ENCODE measurements at regions not wholly inside any gene's neighbourhood (a gene's known extent, or its start where the extent isn't known, plus 50 kb on each side); places are given as distances from the start of the nearest gene placed in this dataset.
"Not testable (repeated sequence)": the region's sequence is repeated elsewhere in the genome, so short reads cannot be mapped to it uniquely, and the experiment has no call there.

DNA sequence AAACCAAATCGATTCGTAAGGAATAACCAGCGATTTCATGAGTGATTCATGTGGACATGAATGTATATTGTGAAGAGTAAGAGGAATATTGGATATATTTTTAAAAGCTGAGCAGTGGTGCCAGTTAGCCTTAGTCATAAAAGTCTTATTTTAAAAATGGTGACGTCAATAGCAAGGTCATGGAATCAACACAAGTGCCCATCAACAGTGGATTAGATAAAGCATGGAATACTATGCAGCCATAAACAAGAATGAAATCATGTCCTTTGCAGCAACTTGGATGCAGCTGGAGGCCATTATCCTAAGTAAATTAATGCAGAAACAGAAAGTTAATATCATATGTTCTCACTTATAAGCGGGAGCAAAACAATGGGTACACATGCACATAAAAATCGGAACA is 89.0 kb upstream of the STOX2 start:
- no peak for DNase-seq (ENCODE audit: low spot score)

DNA sequence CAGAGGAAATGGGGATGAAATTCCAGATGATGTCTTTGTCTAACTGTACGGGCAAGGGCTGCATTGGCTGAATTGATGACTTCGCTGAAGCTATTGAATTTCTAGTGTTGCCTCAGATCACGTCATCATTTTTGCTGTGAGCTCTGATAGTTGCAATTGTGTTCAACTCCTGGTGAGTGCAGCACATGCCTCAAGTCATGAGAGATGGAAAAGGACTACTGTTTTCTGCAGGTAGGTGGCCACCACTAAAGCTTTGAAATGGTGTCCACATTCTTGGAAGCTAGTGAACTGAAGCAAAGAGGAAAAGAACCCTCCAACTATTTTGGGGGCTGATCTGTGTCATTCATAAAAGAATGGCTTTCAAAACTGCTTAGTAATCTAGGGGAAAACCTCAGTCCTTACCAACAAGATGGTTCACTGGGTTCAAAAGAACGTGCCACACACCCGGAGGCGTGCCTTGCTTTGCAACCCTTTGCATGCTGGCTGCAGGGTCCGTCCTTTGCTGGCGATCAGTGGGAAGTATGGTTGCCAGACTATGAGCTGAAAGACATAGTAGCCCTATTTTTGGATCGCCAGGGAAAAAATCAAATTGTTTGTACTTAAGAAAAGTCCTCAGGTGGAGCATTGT is 88.1 kb upstream of the STOX2 start:
- no peak for DNase-seq (ENCODE audit: low spot score)

DNA sequence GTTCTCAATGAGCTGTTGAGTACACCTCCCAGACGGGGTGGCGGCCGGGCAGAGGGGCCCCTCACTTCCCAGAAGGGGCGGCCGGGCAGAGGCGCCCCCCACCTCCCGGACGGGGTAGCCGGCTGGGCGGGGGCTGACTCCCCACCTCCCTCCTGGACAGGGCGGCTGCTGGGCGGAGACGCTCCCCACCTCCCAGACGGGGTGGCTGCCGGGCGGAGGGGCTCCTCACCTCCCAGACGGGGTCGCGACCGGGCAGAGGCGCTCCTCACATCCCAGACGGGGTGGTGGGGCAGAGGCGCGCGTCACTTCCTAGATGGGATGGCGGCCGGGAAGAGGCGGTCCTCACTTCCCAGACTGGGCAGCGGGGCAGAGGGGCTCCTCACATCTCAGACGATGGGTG is 86.5 kb upstream of the STOX2 start:
- DNase-seq (ENCODE audit: low spot score): not testable (repeated sequence)

DNA sequence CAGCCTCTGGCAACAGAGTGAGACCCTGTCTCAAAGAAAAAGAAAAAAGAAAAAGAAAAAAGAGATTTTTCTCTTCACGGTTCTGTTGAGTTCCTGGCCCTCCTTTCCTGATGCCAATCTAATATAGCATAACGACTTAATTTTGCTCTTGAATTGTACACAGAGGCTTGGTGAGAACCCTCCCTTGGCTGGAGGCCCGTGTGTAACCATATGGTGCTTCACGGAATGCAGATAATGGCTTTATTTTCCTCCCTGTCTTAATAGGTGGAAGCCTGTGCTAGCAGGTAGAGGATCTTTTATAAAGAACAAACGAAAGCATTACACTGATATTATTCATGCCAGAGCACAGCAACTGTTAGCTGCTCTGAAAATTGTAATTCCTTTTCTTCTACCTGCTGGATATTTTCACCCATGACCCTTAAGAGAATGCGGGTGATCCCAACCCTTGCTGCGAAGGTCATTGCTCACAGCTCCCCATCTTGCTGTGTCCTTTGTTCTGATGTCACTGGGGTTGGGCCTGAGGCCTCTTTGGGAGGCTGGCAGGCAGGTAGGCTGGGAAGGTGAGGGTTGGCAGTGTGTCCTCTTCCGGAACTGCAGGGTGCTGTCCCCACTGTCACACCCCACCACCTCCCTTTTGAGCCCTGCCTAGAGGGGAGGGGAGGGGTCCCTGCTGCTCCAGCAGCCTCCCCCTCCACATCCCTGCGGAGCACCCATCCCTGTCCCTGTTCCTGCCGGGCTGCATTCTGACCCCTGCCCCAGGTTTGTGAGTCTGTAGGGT is 83.8 kb upstream of the STOX2 start:
- DNase-seq (ENCODE audit: low spot score): no peak

DNA sequence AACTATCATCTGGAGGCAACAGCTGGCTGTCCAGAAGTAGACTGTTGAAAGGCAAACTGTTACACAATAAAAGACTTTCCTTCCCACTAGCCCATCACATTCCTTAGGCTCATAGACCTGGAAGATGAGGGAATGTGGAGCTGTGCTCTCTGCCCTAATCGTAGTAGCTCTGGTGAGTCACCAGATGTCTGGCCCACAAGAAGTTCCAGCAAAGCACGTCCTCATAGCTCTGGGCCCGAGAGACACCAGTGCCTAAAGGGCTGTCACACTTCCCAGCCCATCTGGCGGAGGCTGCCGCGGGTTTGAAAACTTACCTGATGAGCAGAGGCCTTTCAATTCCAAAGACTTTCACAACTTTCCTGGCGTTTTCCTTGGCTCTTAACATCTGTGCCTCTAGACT is 81.7 kb upstream of the STOX2 start:
- DNase-seq (ENCODE audit: low spot score): peak; percentile 36

DNA sequence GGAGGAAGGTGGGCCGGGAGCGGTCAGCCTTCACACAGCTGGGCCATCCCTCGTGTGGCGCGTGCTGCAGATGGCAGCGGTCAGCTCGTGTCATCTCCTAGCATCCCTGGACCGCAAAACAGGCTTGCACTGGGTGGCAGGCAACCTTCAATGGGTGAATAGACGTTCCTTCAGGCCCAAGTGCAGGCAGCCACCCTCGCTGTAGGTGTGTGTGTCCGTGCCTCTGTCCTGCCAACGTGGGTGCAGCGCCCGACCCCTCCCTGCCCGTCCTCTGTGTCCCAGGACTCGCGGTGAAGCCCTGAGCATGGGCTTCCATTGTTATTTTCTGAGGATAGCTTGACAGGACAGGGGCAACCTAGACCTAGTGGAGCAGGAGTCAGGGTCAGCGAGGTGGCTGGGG is 79.8 kb upstream of the STOX2 start:
- DNase-seq (ENCODE audit: low spot score): no peak

DNA sequence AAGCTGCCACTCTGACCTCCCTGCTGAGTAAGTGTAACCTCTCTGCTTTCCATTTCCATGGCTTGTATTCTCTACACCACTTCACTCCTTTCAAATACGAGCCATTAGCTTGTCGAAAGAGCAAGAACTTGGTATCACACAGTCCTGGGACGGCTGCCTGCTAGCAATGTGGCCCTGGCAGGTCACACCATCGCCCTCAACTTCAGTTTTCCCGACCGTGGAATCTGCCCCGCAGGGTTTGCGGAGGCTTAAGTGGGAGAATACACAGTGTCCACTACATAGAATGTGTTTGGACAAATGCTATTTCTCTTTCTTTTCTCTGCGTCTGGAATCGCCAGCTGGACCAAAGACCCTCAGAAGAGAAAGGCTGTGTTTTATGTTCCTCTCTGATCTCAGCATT is 78.6 kb upstream of the STOX2 start:
- DNase-seq (ENCODE audit: low spot score): no peak

DNA sequence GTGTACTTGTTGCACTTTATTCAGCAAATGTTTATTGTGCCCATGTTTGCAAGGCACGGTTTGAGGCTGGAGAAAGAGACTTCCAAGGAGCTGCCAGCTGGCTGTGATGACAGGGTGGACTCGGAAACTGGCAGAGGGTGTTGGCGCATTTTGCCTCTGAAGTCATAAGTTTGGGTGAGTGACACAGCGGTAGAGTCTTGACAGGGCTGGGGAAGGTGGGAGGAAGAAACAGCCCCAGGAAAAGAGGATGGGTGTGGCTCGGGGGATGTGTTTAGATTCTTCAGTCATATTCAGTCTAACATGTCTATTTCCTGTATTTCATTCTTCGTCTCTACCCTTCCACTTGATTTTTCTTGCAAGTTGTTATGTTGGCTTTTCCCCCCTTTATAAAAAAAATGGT is 77.0 kb upstream of the STOX2 start:
- DNase-seq (ENCODE audit: low spot score): no peak

DNA sequence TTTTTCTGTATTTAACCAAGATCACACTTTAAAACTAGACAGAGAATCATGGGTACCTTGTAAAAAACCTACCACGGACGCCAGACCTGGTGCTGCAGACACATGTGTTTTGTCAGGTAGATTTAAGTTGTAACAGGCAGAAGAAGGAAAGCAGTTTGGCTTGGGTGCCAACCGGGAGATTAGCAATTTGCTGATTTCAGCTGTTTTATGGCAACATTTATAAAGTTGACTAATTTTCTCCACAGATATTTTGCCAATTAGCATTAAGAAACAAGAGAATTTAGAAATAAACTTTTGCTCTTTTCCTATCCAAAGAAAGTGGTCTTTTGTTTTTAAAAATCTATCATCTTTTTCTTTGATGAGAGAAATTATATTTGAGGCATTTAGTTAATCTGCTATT is 76.3 kb upstream of the STOX2 start:
- no peak for DNase-seq (ENCODE audit: low spot score)

DNA sequence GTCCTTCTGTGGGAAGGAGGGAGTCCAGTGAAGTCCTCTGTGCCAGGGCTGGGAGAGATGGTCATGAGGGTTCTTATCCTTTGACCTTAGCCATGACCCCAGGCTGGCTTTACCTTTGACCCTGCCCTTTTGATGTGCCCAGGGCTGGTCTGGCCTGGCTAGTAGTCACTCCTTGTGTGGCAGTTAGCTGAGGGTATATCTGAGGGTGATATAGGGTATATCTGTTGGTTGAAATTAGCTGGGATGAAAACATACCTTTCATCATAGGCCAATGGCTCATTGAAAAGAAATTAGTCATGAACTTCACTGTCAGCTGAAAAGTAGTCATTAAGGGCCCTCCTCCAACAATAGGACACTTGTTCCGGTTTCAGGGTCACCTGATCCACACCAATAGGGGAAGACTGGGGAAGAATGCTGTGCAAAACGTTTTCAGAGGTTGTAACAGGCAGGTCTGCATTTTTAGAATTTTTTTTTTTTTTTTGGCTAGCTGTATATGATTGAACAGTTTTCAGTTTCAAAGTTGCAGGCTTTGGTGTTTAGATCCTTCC is 74.6 kb upstream of the STOX2 start:
- DNase-seq (ENCODE audit: low spot score): no peak

DNA sequence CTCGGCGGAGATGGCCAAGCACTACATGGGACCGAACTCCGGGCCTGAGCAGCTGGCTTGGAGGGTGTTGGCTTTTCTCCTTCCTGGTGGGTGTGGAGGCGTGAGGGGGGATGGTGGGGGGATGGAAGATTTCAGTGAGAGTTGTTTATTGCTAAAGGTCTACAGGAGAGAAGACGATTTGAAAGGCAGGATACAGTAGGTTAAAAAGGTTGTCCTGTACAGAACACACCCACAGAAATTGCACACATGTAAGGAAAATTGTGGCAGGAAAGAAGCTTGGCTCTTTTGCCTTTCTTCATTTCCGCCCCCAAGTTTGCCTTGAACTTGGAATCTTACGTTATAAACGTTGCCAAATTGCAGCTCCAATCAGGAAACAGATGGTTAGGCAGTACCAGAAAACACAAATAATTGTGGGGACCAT is 74.1 kb upstream of the STOX2 start:
- DNase-seq (ENCODE audit: low spot score): peak; percentile 31

DNA sequence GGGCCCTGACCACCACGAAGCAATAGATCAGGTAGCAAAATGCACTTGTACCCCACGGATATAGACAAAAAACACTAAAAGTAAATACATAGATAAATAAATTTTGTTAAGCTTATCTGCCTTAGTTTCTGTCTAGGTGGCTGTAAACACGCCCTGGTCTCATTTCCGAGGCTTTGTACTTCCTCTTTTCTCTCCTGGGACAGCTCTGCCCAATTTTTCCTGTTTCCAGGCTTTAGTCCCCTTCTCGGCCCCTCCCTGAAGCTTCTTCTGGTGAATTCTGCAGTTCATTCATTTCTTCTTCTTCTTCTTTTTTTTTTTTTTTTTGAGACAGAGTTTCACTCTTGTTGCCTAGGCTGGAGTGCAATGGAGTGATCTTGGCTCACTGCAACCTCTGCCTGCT is 73.4 kb upstream of the STOX2 start:
- DNase-seq (ENCODE audit: low spot score): no peak

DNA sequence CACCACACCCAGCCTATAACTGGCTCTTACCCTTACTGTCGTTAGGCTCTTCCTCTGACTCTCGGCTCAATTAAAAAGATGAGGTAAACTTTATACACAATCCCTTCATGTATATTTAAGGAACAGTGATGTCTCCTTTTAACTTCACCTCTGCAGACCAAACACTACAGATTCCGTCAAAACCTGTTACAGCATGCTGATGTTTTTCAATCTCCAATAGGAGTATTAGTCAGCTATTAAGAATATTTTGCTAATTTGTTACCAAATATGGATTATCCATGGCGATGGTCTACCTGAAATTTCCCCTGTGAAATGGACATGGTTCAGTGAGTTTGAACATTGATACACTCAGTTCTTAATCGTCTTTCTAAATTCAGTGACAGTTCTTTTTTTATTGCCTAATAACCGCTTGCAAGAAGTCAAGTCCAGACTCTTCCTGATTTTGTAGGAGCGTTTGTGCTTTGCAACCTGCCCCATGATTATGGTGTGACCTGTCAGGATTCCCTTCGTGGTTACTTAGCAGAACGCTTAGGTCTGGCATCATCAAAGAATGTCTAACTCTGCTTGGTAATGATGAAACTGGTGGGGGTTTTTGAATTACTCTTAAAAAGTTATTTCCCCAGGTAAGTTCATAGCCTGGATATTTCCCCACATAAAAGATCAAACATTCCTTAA is 72.2 kb upstream of the STOX2 start:
- DNase-seq (ENCODE audit: low spot score): no peak

DNA sequence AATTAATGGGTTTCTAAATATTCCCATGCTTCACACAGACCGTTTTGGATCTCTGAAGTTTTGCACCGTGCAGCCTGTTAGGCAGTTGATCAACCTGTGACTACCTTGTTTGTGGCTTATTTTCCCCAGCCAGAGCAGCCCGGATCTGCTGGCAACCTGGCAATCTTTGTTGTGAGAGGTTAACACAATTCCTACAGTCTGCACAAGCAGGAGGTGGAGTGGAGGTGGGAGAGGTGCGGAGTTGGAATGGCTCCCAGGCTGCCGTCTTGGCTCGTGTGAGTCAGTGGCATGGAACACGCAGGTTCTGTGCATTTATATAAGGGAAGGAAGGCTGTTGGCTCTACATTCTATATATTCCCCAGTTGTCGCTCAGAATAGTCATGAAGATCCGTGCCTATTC is 70.9 kb upstream of the STOX2 start:
- no peak for DNase-seq (ENCODE audit: low spot score)

DNA sequence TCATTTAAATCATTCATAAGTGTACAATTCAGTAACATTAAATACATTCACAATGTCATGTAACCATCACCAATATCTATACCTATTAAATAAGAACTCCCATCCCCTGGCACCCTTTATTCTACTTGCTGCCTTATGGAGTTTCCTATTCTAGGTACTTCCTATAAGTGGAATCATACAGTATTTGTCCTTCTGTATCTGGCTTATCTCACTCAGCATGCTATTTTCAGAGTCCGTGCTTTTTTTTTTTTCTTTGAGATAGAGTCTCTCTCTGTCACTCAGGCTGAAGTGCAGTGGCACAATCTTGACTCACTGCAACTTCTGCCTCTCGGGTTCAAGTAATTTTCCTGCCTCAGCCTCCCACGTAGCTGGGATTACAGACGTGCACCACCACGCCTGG is 67.9 kb upstream of the STOX2 start:
- no peak for DNase-seq (ENCODE audit: low spot score)

DNA sequence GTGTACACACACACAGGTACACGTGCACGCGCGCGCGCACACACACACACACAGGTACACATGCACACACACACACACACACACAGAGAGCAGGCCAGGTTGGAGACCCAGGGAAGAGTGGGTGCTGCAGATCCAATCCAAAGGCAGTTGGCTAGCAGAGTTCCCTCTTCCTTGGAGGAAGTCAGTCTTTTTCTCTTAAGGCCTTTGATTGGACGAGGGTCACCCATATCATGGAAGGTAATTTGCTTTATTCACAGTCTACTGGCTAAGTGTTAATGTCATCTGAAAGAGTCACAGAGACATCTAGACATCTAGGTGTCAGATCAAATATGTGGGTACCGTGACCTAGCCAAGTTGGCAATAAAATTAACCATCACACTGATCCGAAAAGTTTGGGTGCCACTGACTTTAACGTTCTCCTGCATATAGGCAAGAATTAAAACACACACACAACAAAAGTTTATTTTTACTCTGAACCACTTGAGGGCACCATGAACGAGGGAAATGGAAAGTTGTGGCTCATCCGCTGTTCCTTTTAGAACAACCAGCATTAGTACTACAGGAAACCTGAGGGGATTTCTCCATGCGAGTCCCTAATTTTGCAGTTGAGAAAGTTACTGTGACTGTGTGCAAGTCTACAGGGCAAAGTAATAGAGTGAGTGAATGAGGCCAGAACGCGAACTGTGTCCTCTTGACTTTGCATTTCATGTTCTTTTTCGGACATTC is 66.0 kb upstream of the STOX2 start:
- DNase-seq (ENCODE audit: low spot score): peak; percentile 32

DNA sequence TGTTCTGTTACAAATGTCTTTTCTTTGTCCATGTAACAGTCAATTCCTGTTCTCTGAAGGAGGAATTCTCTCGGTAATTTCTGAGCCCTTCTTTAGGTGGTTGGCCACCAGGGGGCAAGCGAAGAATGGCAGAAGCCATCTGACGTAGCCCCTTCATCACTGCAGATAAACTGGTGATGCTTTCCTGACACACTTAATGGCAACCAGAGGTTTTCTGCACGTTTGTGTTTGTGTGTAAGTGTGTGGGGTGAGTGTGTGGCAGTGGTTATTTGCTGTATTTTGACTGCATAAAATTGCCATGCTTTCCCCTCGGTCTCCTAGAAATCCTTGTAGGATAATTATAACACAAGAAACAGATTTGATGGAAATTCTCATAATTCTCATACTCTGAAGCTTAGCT is 64.8 kb upstream of the STOX2 start:
- DNase-seq (ENCODE audit: low spot score): peak; percentile 72

DNA sequence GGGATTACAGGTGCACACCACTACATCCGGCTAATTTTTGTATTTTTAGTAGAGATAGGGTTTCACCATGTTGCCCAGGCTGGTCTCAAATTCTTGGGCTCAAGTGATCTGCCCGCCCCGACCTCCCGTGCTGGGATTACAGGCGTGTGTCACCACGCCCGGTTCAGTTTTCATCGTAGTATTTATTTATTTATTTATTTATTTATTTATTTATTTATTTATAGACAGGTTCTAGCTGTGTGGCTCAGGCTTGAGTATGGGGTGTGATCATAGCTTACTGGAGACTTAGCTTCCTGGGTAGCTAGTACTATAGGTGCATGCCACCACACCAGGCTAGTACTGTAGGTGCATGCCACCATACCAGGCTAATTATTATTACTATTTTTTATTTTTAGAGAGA is 64.1 kb upstream of the STOX2 start:
- DNase-seq (ENCODE audit: low spot score): no peak

DNA sequence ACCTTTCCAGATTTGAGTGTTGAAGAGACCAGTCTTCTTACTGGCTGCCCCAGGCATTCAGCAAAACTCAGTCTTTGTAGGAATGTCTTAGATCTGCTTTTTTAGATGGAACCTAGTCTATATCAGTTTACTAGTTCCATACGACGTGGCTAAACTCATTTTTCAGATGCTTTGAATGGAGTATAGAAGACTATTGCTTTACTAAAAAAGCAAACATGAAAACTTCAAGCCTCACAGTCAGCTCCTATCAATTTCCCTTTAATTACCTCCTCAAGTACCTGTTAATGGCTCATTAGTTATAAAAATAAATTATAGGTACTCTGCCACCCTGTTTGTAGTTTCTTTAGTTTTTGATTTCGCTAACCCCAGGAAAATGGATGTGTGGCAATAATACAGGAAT is 63.0 kb upstream of the STOX2 start:
- DNase-seq (ENCODE audit: low spot score): no peak

DNA sequence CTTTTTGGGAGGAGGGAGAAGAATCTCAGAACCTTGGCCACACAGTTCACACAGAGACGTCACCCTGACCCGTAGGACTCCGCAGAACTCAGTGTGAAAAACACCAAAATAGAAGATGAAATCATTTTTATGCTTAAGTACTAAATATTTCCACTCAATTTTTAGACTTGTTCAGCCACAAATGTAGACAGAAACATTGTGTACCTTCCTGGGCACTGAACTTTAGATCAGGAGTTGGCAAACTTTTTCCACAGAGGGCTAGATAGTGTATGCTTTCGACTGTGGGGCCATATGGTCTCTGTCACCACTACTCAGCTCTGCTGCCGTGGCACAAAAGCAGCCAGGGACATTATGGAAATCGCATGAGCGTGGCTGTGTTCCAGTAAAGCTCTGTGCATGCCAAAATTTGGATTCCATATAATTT is 61.8 kb upstream of the STOX2 start:
- no peak for DNase-seq (ENCODE audit: low spot score)

DNA sequence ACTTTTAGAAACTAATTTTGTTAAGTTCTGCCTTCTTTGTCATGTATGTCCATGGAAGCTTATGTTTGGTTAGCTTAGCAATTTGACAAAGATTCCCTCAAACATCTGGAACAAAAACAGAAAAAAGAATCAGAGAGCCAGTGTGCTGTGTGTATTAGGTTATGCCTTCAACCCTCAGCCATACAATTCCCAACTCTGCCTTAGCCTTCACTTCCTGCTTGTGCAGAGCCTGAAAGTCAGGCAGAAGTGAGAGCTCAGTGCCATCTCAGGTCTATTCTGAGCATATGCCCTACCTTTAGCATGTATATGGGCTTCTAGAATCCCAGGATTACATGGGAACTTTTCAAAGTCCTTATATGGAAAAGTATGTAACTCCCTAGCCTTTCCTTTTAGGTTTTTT is 58.2 kb upstream of the STOX2 start:
- no peak for DNase-seq (ENCODE audit: low spot score)

DNA sequence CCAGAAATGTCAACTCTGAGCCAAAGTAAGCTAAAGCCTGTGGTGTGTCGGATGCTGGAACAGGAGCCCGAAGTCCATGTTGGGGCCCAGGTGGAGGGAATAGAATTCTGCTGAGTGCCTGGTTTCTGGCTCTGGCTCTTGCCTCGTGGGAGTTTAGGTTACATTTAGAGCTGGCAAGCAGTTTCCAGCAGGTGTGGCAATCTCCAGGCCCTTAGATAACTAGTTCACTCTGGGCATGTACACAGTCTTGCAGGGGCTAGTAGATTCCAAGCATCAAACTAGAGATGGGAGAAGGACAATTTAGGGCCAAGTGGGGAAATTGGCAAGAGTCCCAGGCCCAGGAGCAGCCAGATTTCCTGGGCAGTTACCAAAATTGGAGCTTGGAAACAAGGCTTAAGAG is 56.3 kb upstream of the STOX2 start:
- no peak for DNase-seq (ENCODE audit: low spot score)

All from iPS-NIHi11 (cell line).